ENCODE measurements at regions not wholly inside any gene's neighbourhood (a gene's known extent, or its start where the extent isn't known, plus 50 kb on each side); places are given as distances from the start of the nearest gene placed in this dataset.

DNA sequence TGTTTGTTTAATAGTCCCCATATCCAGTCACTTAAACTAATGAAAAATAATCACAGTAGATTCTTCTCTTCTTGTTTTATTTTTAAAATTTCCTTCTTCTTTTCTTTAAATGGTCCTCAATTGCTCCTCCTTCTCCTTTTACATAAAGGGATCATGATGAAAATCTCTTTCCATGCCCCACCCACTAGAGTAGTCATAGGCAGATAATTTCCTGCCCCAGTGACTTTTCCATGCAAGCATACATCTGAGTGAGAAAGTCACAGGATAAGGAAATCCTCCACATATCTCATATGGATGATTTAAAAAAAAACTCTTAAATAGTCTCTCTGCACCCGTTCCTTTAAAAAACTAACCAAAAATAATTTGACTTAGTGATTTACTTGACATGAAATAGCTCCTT lies 552.3 kb upstream of the SETBP1 start:
- no peaks in the 10 kb centered on the region for H3K36me3 ChIP-seq (replicated peaks in 1 of 2; ENCODE audit: control extremely low read depth in 1 of 2, control insufficient read depth in 1 of 2, extremely low read depth in 1 of 2, insufficient read depth in 2 of 2, low read length in 1 of 2)
- no peaks in the 10 kb centered on the region for H3K9me3 Mint-ChIP-seq (ENCODE audit: insufficient read depth)
- H3K9me3 ChIP-seq (ENCODE audit: control extremely low read depth in 1 of 3, control insufficient read depth in 2 of 3, insufficient read depth in 1 of 3, low read length in 2 of 3): no peaks in the 10 kb centered on the region
- no peak overlapping the region for H3K27ac ChIP-seq (ENCODE audit: low read length in 2 of 2)
- H2AFZ ChIP-seq (ENCODE audit: insufficient read depth, low read depth, low read length, poor library complexity, severe bottlenecking): no peak overlapping the region
- H3K27ac Mint-ChIP-seq: no peak overlapping the region
- H3K27me3 Mint-ChIP-seq: no peaks in the 10 kb centered on the region
- no peak for ATAC-seq (ENCODE audit: low read depth)
- no peaks in the 10 kb centered on the region for H3K79me2 ChIP-seq (ENCODE audit: control insufficient read depth, insufficient read depth, low read length)
- H3K4me1 ChIP-seq (ENCODE audit: control insufficient read depth in 2 of 2, insufficient read depth in 2 of 2, low read length in 2 of 2): no peaks in the 10 kb centered on the region
- H3K4me3 Mint-ChIP-seq: no peak overlapping the region
- TF ChIP-seq, protein P1, sequence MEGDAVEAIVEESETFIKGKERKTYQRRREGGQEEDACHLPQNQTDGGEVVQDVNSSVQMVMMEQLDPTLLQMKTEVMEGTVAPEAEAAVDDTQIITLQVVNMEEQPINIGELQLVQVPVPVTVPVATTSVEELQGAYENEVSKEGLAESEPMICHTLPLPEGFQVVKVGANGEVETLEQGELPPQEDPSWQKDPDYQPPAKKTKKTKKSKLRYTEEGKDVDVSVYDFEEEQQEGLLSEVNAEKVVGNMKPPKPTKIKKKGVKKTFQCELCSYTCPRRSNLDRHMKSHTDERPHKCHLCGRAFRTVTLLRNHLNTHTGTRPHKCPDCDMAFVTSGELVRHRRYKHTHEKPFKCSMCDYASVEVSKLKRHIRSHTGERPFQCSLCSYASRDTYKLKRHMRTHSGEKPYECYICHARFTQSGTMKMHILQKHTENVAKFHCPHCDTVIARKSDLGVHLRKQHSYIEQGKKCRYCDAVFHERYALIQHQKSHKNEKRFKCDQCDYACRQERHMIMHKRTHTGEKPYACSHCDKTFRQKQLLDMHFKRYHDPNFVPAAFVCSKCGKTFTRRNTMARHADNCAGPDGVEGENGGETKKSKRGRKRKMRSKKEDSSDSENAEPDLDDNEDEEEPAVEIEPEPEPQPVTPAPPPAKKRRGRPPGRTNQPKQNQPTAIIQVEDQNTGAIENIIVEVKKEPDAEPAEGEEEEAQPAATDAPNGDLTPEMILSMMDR (IDR thresholded peaks at IDR 0.05): no peak
- TF ChIP-seq EZH2 (IDR thresholded peaks at IDR 0.05; ENCODE audit: borderline replicate concordance, insufficient read depth, low read depth, low read length, poor library complexity, severe bottlenecking): no peak
- DNase-seq: no peak
- no peak overlapping the region for H3K4me3 ChIP-seq (ENCODE audit: control extremely low read depth in 1 of 5, extremely low read depth in 1 of 5, insufficient read depth in 1 of 5, low read depth in 2 of 5, low read length in 4 of 5)
- no peaks in the 10 kb centered on the region for H4K20me1 ChIP-seq (ENCODE audit: control insufficient read depth, insufficient read depth, low read length, poor library complexity, severe bottlenecking)
- no peak overlapping the region for H3K9ac ChIP-seq (ENCODE audit: low read length)
- intact Hi-C loops (cut with micrococcal nuclease): no loop called here
- no peak overlapping the region for H3K4me2 ChIP-seq (replicated peaks; ENCODE audit: low read depth, low read length, poor library complexity, severe bottlenecking)
- H3K27me3 ChIP-seq (replicated peaks in 1 of 4; ENCODE audit: control extremely low read depth in 1 of 4, control insufficient read depth in 3 of 4, insufficient read depth in 4 of 4, low read length in 3 of 4): no peaks in the 10 kb centered on the region
- peaks cover 7% of the 10 kb centered on the region for H3K4me1 Mint-ChIP-seq
- CTCF ChIA-PET: interaction anchor here (0.7 to 1.2 kb wide), 4 partner anchors 1085 to 1830 kb away, joined by 3 read pairs; no protein-coding TSS in a partner anchor
- POLR2A ChIA-PET: no interaction called here
- no CpG with 5 or more reads among the region's 1 CpG for whole genome bisulfite sequencing (ENCODE audit: insufficient coverage)

DNA sequence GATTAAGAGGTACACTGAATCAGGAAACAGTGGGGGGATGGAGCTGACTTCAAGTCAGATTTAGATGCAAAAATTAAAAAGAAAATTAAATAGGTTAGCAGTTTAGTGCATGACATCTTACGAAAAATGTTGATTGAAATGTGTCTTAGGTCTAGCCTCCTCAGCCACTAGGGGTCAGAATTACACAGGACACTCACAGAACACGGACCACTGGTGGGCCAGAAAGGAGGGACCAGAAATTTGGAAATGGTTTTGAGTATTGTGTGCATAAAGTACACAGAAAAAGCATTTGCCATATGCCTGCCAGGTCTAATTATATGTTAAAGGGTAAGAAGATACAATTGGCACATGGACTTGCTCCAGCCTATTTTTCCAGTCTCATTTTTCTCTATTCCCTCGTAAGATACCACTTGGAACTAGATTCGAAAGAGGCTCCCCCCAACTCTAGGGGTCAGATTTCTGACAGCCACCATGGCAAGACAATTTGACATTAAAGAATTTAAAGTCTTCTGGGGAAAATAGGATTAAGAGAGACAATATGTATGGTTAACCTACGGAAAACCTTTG lies 550.2 kb upstream of the SETBP1 start:
- H3K4me3 ChIP-seq (ENCODE audit: control extremely low read depth in 1 of 5, extremely low read depth in 1 of 5, insufficient read depth in 1 of 5, low read depth in 2 of 5, low read length in 4 of 5): no peak overlapping the region
- no peak overlapping the region for H3K4me2 ChIP-seq (replicated peaks; ENCODE audit: low read depth, low read length, poor library complexity, severe bottlenecking)
- intact Hi-C loops (cut with micrococcal nuclease): loop anchor here (1.0 to 5.0 kb wide), 2 partner anchors 547 to 1082 kb away; no protein-coding TSS in a partner anchor
- peaks cover 4% of the 10 kb centered on the region for H3K27me3 Mint-ChIP-seq
- ChIA-PET CTCF (interaction anchor here (0.5 to 2.7 kb wide), 11 partner anchors 12 to 1257 kb away, joined by 3 to 23 read pairs (median 3); no protein-coding TSS in a partner anchor), POLR2A (interaction anchor here (0.6 kb wide), 1 partner anchor 1254 kb away, joined by 3 read pairs; no protein-coding TSS in a partner anchor)
- TF ChIP-seq EZH2 (IDR thresholded peaks at IDR 0.05; ENCODE audit: borderline replicate concordance, insufficient read depth, low read depth, low read length, poor library complexity, severe bottlenecking): no peak
- TF ChIP-seq, protein P1 (IDR thresholded peaks at IDR 0.05): peak; percentile 65
- no peaks in the 10 kb centered on the region for H3K4me1 ChIP-seq (ENCODE audit: control insufficient read depth in 2 of 2, insufficient read depth in 2 of 2, low read length in 2 of 2)
- no peak overlapping the region for H3K9ac ChIP-seq (ENCODE audit: low read length)
- no peak overlapping the region for H2AFZ ChIP-seq (ENCODE audit: insufficient read depth, low read depth, low read length, poor library complexity, severe bottlenecking)
- no peaks in the 10 kb centered on the region for H3K79me2 ChIP-seq (ENCODE audit: control insufficient read depth, insufficient read depth, low read length)
- no peaks in the 10 kb centered on the region for H3K36me3 ChIP-seq (replicated peaks in 1 of 2; ENCODE audit: control extremely low read depth in 1 of 2, control insufficient read depth in 1 of 2, extremely low read depth in 1 of 2, insufficient read depth in 2 of 2, low read length in 1 of 2)
- no peak overlapping the region for H3K4me3 Mint-ChIP-seq
- H3K27me3 ChIP-seq (replicated peaks in 1 of 4; ENCODE audit: control extremely low read depth in 1 of 4, control insufficient read depth in 3 of 4, insufficient read depth in 4 of 4, low read length in 3 of 4): no peaks in the 10 kb centered on the region
- no peak for ATAC-seq (ENCODE audit: low read depth)
- peak; percentile 62 for DNase-seq
- H4K20me1 ChIP-seq (ENCODE audit: control insufficient read depth, insufficient read depth, low read length, poor library complexity, severe bottlenecking): no peaks in the 10 kb centered on the region
- H3K9me3 ChIP-seq (ENCODE audit: control extremely low read depth in 1 of 3, control insufficient read depth in 2 of 3, insufficient read depth in 1 of 3, low read length in 2 of 3): no peaks in the 10 kb centered on the region
- no peak overlapping the region for H3K27ac Mint-ChIP-seq
- H3K9me3 Mint-ChIP-seq (ENCODE audit: insufficient read depth): no peaks in the 10 kb centered on the region
- WGBS (ENCODE audit: insufficient coverage): 78% methylated on average over 1 of the region's 5 CpGs
- H3K27ac ChIP-seq (ENCODE audit: low read length in 2 of 2): no peak overlapping the region
- peaks cover 7% of the 10 kb centered on the region for H3K4me1 Mint-ChIP-seq

All from B cell (primary cell).